Activated T-helper 17 cell treated with anti-CD3 and anti-CD28 coated beads, Interleukin-2, amount 50 U/mL, for 72 hours (primary cell): ENCODE measurements at regions not wholly inside any gene's neighbourhood (a gene's known extent, or its start where the extent isn't known, plus 50 kb on each side); places are given as distances from the start of the nearest gene placed in this dataset.

Experiments used
- ATAC-seq: fragments of 150-1000 bp; cut with Tn5 transposase; replicated peaks from 2 replicates; pipeline ENCODE4 v1.10.0; 2021; ENCODE audit warnings: mild to moderate bottlenecking, moderate library complexity
- H3K27ac Mint-ChIP-seq: one replicate; pipeline ENCODE4 v1.8.0; 2022; ENCODE audit warnings: mixed read lengths
- H3K27me3 Mint-ChIP-seq: one replicate; pipeline ENCODE4 v1.8.0; 2022; ENCODE audit warnings: mixed read lengths
- H3K36me3 Mint-ChIP-seq: one replicate; pipeline ENCODE4 v1.8.0; 2022; ENCODE audit warnings: low read depth, mild to moderate bottlenecking, mixed read lengths
- H3K4me1 Mint-ChIP-seq: one replicate; pipeline ENCODE4 v1.8.0; 2022; ENCODE audit warnings: mixed read lengths
- H3K4me3 Mint-ChIP-seq: one replicate; pipeline ENCODE4 v1.8.0; 2022; ENCODE audit warnings: mild to moderate bottlenecking, mixed read lengths
- H3K9me3 Mint-ChIP-seq: one replicate; pipeline ENCODE4 v1.8.0; 2022; ENCODE audit warnings: mixed read lengths

DNA sequence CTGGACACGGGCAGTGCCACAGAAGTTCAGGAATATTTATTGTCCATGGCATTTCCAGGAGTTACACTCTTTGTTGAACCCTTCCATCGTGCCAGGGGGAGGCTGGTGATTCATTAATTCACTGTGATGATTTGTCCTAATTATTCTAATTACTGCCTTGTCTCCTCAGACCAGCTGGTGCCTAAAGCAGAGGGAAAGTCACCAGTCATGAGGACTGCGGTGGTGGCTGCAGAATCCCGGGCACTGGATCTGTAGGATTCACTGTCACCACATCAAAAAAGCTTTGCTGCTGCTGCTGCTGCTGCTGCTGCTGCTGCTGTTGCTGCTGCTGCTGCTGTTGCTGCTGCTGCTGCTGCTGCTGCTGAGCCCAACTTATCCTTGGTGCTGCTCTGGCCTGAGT lies 908.2 kb downstream of the TSN start:
- no peaks in the 10 kb centered on the region for H3K36me3 Mint-ChIP-seq
- no peaks in the 10 kb centered on the region for H3K27me3 Mint-ChIP-seq
- H3K4me3 Mint-ChIP-seq = no peak overlapping the region
- no peaks in the 10 kb centered on the region for H3K4me1 Mint-ChIP-seq
- ATAC-seq = no peak
- peaks cover 7% of the 10 kb centered on the region for H3K9me3 Mint-ChIP-seq
- H3K27ac Mint-ChIP-seq = no peak overlapping the region

DNA sequence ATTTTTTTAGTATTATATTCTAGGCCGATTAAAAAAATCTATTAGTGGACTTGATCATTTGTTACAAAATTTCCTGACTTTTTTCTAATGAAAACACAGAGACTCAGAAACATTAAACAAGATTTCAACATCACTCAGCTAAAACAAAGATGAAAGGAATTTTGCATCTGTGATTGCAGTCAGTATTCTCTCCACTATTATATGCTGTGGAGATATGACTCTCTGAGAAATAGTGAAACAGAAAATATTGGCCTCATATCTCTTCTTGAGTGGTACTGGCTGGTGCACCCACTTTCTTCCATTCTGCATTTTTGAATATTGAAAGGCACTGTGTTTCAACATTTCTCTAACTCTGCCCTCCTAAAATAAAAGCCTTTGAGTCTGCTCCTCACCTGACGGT lies 914.2 kb downstream of the TSN start:
- no peak overlapping the region for H3K27ac Mint-ChIP-seq
- no peak overlapping the region for H3K4me3 Mint-ChIP-seq
- ATAC-seq = no peak
- no peaks in the 10 kb centered on the region for H3K27me3 Mint-ChIP-seq
- no peaks in the 10 kb centered on the region for H3K4me1 Mint-ChIP-seq
- H3K36me3 Mint-ChIP-seq = no peaks in the 10 kb centered on the region
- peaks cover 13% of the 10 kb centered on the region for H3K9me3 Mint-ChIP-seq

DNA sequence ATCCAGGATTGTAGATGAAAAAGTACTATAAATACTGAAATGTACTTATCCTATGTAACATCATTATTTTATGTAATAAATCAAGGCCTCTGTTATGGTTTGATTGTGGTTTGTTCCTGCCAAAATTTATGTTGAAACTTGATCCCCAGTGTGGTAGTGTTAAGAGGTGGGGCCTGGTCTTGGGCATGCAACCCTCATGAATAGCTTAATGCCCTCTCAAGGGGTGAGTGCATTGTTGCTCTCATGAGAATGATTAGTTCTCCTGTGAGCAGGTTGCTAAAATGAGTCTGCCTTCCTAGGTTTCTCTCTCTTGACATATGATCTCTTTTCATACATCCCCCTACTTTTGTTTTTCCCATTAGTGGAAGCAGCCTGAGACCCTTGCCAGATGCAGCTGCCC lies 915.4 kb downstream of the TSN start:
- H3K27ac Mint-ChIP-seq = no peak overlapping the region
- no peaks in the 10 kb centered on the region for H3K4me1 Mint-ChIP-seq
- H3K27me3 Mint-ChIP-seq = no peaks in the 10 kb centered on the region
- H3K9me3 Mint-ChIP-seq = peaks cover 8% of the 10 kb centered on the region
- no peak overlapping the region for H3K4me3 Mint-ChIP-seq
- ATAC-seq = no peak
- H3K36me3 Mint-ChIP-seq = no peaks in the 10 kb centered on the region

DNA sequence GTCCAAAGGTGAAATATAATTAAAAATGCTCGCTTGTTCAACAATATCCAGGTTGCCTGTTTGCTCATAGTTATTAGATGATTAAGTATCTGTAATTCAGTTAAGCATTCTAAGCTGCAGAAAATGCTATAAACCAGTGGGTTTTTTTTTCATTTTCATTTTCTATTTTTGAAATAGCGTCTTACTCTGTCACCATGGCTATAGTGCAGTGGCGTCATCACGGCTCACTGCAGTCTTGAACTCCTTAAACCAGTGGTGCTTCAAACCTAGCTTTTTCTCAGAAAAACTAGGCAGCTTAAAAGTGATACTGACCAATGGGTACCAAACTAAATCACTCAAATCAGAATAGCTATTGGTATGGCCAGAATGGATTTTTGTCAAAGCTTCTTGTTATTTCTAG lies 925.2 kb downstream of the TSN start:
- H3K4me3 Mint-ChIP-seq = no peak overlapping the region
- H3K4me1 Mint-ChIP-seq = no peaks in the 10 kb centered on the region
- H3K36me3 Mint-ChIP-seq = no peaks in the 10 kb centered on the region
- no peak for ATAC-seq
- H3K9me3 Mint-ChIP-seq = peaks cover 4% of the 10 kb centered on the region
- no peaks in the 10 kb centered on the region for H3K27me3 Mint-ChIP-seq
- H3K27ac Mint-ChIP-seq = no peak overlapping the region

- Mint-ChIP-seq H3K27me3 (no peaks in the 10 kb centered on the region), H3K4me1 (no peaks in the 10 kb centered on the region)
Measured at GRCh38 chr2:122681626-122682025, 926.2 kb downstream of the TSN start.

DNA sequence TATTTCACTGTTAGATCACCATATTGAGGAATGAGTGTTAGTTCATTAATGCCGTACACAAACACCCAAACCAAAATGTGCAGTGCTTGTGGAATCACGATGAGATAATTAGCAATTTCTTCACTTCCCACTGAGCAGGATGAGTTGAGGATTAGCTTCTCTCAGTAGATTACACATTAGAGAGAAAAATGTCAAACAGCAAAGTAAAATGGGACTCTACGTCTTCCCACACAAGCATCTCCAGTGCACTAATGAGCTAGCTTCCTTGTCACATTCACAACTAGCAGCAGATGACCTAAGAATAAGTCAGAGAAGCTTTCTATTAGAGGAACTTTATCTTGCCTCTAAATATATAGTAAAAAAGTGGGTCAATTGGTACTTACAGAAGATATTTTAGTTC lies 926.9 kb downstream of the TSN start:
- H3K4me1 Mint-ChIP-seq = no peaks in the 10 kb centered on the region
- H3K27ac Mint-ChIP-seq = no peak overlapping the region
- no peaks in the 10 kb centered on the region for H3K36me3 Mint-ChIP-seq
- no peak overlapping the region for H3K4me3 Mint-ChIP-seq
- ATAC-seq = no peak
- no peaks in the 10 kb centered on the region for H3K27me3 Mint-ChIP-seq
- H3K9me3 Mint-ChIP-seq = peaks cover 6% of the 10 kb centered on the region

More at GRCh38 chr2:122681626-122682025, 926.2 kb downstream of the TSN start:
- H3K4me3 Mint-ChIP-seq = no peak overlapping the region
- H3K9me3 Mint-ChIP-seq = peaks cover 9% of the 10 kb centered on the region
- H3K27ac Mint-ChIP-seq = no peak overlapping the region
- ATAC-seq = no peak
- H3K36me3 Mint-ChIP-seq = no peaks in the 10 kb centered on the region

DNA sequence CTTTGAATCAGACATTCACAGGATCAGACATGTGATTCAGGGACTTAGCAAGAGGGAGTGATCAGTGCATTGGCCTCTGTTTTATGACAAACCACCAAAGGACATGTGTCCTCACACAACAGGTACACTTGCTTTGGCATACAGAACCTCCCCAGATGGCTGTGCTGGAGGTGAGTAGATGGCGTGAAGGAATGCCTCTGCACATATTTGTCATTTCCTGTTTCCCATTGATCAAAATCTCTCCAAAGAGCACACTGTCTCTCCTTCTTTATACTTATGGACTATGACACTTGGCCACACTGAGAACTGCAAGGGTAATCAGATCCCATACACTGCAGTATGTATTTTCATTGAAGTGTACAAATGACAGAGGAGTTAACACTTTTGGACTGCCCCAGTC lies 927.6 kb downstream of the TSN start:
- ATAC-seq = no peak
- Mint-ChIP-seq H3K4me1 (no peaks in the 10 kb centered on the region), H3K27ac (no peak overlapping the region), H3K9me3 (peaks cover 5% of the 10 kb centered on the region), H3K27me3 (no peaks in the 10 kb centered on the region), H3K4me3 (no peak overlapping the region), H3K36me3 (no peaks in the 10 kb centered on the region)

DNA sequence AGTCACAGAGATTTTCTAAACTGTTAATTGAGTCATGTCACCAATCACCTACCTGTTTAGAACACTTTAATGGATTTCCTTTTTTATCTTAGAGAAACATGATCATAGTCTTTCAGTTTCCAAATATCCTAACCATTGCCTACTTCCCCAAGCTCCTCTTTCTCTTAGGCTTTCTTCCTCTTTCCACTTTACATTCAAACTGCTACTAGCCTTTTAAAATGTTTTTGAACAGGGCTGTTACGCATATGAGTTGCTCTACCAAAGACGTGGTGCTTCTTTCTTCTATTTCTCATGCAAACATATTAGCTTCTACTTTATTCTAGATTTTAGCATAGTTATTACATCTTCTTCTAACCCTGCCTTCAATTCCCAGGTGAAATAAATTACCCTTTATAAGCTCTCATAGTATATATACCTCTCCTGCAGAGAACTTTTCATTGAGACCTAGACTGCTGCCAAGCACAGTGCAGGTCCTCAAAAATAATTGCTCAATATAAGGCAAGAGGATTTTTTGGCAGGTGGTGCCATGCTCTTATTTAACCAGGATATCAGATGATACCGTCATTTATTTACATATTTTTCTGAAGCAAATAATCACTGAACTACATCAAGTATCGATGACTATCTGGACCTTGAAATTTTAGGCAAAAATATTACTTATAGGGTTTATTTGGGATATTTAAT lies 937.1 kb downstream of the TSN start:
- no peaks in the 10 kb centered on the region for H3K27me3 Mint-ChIP-seq
- no peaks in the 10 kb centered on the region for H3K4me1 Mint-ChIP-seq
- H3K36me3 Mint-ChIP-seq = no peaks in the 10 kb centered on the region
- H3K9me3 Mint-ChIP-seq = peaks cover 14% of the 10 kb centered on the region
- H3K27ac Mint-ChIP-seq = no peak overlapping the region
- no peak overlapping the region for H3K4me3 Mint-ChIP-seq
- ATAC-seq = no peak

- Mint-ChIP-seq H3K9me3 (peaks cover 13% of the 10 kb centered on the region), H3K4me1 (no peaks in the 10 kb centered on the region), H3K36me3 (no peaks in the 10 kb centered on the region), H3K4me3 (no peak overlapping the region), H3K27ac (no peak overlapping the region), H3K27me3 (no peaks in the 10 kb centered on the region)
- no peak for ATAC-seq
Measured at GRCh38 chr2:122697415-122697814, 942.0 kb downstream of the TSN start.

DNA sequence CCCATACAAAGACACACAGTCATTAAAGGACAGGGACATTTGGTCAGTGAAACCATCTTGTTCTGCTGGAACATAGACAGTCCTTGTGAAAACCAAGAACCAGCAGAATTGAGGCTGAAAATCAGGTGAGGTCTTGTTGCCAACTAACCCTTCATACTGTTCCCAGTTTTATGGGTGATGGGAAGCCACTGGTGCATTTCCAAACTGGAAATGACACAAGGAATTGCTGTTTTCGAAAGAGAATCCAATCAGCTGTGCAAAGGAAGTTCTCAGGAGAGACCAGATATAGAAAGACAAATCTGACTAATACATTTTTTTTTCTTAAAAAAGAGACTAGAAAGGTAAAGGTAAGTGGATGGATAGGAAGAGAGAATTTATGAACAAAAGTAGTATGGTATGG lies 948.2 kb downstream of the TSN start:
- no peak overlapping the region for H3K4me3 Mint-ChIP-seq
- no peaks in the 10 kb centered on the region for H3K36me3 Mint-ChIP-seq
- H3K4me1 Mint-ChIP-seq = no peaks in the 10 kb centered on the region
- peaks cover 12% of the 10 kb centered on the region for H3K9me3 Mint-ChIP-seq
- no peaks in the 10 kb centered on the region for H3K27me3 Mint-ChIP-seq
- no peak for ATAC-seq
- H3K27ac Mint-ChIP-seq = no peak overlapping the region

DNA sequence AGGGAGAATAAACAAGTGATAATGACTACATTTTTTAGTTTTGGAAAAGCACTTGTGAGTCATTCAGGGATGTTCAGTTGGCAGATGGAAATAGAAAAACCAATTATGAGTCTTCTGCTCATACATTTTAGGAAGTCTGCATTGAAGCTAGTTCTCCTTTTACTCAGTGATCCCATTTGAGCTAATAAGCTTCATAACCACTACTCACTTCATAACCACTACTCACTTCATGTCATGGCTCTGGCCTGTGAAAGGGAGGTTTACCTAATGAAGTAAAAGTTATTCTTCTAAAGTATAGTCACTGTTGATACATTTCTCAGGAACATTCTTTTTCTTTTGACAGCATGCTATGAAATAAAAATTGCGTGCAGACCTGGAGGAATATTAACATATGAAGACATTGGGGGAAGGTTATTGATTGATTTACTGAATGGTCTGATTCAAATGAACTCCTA lies 948.7 kb downstream of the TSN start:
- Mint-ChIP-seq H3K27me3 (no peaks in the 10 kb centered on the region), H3K27ac (no peak overlapping the region), H3K9me3 (peaks cover 13% of the 10 kb centered on the region), H3K4me3 (no peak overlapping the region), H3K36me3 (no peaks in the 10 kb centered on the region), H3K4me1 (no peaks in the 10 kb centered on the region)
- no peak for ATAC-seq

DNA sequence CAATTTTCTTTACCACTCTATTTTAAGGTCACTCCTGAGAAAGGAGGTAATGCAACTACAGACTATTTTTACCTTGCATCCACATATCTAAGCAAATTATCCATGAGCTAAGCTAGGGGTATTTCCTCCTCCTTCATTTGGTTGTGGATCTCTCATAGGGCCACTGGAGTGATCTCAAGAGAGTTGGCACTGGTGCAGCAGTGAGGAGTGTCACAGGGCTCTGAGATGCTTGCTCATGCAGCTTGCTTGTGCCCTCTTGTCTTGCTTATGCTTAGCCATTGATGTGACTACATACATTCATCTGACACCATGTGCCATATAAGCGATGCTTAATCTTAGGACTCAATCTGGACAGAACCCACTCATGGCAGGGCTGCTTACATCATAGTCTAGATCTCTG lies 950.3 kb downstream of the TSN start:
- H3K36me3 Mint-ChIP-seq = no peaks in the 10 kb centered on the region
- no peak overlapping the region for H3K4me3 Mint-ChIP-seq
- H3K27me3 Mint-ChIP-seq = no peaks in the 10 kb centered on the region
- H3K9me3 Mint-ChIP-seq = peaks cover 13% of the 10 kb centered on the region
- H3K27ac Mint-ChIP-seq = no peak overlapping the region
- no peak for ATAC-seq
- no peaks in the 10 kb centered on the region for H3K4me1 Mint-ChIP-seq

DNA sequence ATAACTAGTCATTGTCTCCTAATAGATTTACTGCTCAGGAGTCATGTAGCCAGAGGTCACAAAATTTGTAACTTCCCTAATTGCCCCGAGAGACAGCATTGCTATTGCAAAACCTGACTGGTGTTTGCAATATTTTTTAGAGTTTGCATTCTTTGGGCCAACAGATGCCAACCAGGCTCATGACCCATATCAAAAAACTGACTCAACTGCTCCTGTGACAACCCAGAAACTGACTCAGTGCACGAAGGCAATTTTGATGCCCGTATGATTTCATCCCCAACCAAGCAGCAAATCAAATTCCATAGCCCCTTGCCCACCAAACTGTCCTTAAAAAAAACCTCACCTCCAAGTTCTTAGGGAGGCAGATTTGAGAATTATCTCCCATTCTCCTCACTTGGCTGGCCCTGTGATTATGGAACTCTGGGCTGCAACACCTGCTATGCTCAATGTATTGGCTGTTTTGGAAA lies 951.3 kb downstream of the TSN start:
- Mint-ChIP-seq H3K4me1 (no peaks in the 10 kb centered on the region), H3K4me3 (no peak overlapping the region), H3K27me3 (no peaks in the 10 kb centered on the region), H3K9me3 (peaks cover 13% of the 10 kb centered on the region), H3K36me3 (no peaks in the 10 kb centered on the region), H3K27ac (no peak overlapping the region)
- ATAC-seq = no peak

GRCh38 chr2:122707224-122707824 lies 951.9 kb downstream of the TSN start:
- H3K36me3 Mint-ChIP-seq = no peaks in the 10 kb centered on the region
- no peak overlapping the region for H3K27ac Mint-ChIP-seq
- no peak for ATAC-seq
- H3K27me3 Mint-ChIP-seq = no peaks in the 10 kb centered on the region
- no peaks in the 10 kb centered on the region for H3K4me1 Mint-ChIP-seq
- no peak overlapping the region for H3K4me3 Mint-ChIP-seq
- H3K9me3 Mint-ChIP-seq = peaks cover 13% of the 10 kb centered on the region

DNA sequence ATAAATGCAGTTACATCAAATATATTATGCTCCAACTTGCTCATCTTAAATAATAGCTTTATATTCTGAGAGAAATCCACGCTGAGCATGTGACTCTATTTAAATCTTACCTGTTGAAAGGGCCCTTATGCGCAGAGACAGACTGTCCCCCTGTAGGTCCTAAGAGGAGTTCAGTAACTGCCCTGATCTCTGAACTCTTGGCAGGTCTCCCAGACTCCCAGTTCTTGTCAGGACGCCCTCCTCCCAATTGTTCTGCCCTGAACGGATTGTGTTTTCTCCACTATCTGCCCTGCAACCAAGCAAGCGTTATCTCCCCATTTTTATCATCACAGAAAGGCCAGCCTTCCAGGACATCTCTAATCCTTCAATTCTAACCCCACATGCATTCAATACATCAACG lies 954.6 kb downstream of the TSN start:
- no peak for ATAC-seq
- Mint-ChIP-seq H3K36me3 (no peaks in the 10 kb centered on the region), H3K9me3 (peaks cover 24% of the 10 kb centered on the region), H3K4me3 (no peak overlapping the region), H3K27ac (no peak overlapping the region), H3K27me3 (no peaks in the 10 kb centered on the region), H3K4me1 (no peaks in the 10 kb centered on the region)
